Neural cell (in vitro differentiated cells): ENCODE measurements at regions not wholly inside any gene's neighbourhood (a gene's known extent, or its start where the extent isn't known, plus 50 kb on each side); places are given as distances from the start of the nearest gene placed in this dataset.

ENCODE experiments used
- H2AFZ ChIP-seq: fragments of 200-600, 300-800 bp; sonication (generic), shearing (Covaris generic); 2 replicates; pipeline ENCODE4 v1.6.0; 2014; ENCODE audit warnings: low read depth, mild to moderate bottlenecking, antibody characterized with exemption, low read length, moderate library complexity
- H3F3A ChIP-seq: fragments of 200-600 bp; shearing (Covaris generic); 2 replicates; pipeline ENCODE4 v1.6.1; 2016; ENCODE audit warnings: mild to moderate bottlenecking, moderate library complexity, mixed read lengths, antibody characterized with exemption, low read length; ENCODE audit not compliant: insufficient read depth, poor library complexity, severe bottlenecking
- H3K27ac ChIP-seq: fragments of 200-600, 300-800 bp; sonication (generic), shearing (Covaris generic); 2 replicates; pipeline ENCODE4 v1.5.1; 2014; ENCODE audit warnings: mild to moderate bottlenecking, low read length, moderate library complexity
- H3K27me3 ChIP-seq: fragments of 300-800, 200-600 bp; sonication (generic), shearing (Covaris generic); 2 replicates; pipeline ENCODE4 v1.6.0; 2014; ENCODE audit warnings: mild to moderate bottlenecking, low read depth, low read length, moderate library complexity; ENCODE audit not compliant: insufficient read depth
- H3K36me3 ChIP-seq: fragments of 300-800, 200-600 bp; sonication (generic), shearing (Covaris generic); 2 replicates; pipeline ENCODE4 v1.5.1; 2014; ENCODE audit warnings: mild to moderate bottlenecking, antibody characterized with exemption, low read length, moderate library complexity; ENCODE audit not compliant: insufficient read depth
- H3K4me2 ChIP-seq: fragments of 300-800, 200-600 bp; sonication (generic), shearing (Covaris generic); 2 replicates; pipeline ENCODE4 v1.6.0; 2014; ENCODE audit warnings: mild to moderate bottlenecking, low read length
- H3K4me3 ChIP-seq: fragments of 300-800, 200-600 bp; sonication (generic), shearing (Covaris generic); 2 replicates; pipeline ENCODE4 v1.5.1; 2014; ENCODE audit warnings: mild to moderate bottlenecking, low read length, moderate library complexity
- H3K79me2 ChIP-seq: fragments of 200-600 bp; shearing (Covaris generic); replicated peaks from 2 replicates; pipeline ENCODE4 v1.6.0; 2014; ENCODE audit warnings: mild to moderate bottlenecking, low read length, moderate library complexity; ENCODE audit not compliant: insufficient read depth
- H3K9ac ChIP-seq: fragments of 300-800, 200-600 bp; sonication (generic), shearing (Covaris generic); 2 replicates; pipeline ENCODE4 v1.6.1; 2016; ENCODE audit warnings: mild to moderate bottlenecking, low read length, mixed read lengths
- H3K9me2 ChIP-seq: fragments of 200-600 bp; shearing (Covaris generic); 2 replicates; pipeline ENCODE4 v1.6.1; 2016; ENCODE audit warnings: mild to moderate bottlenecking, low read length, mixed read lengths; ENCODE audit not compliant: insufficient read depth
- H3K9me3 ChIP-seq: fragments of 200-600, 300-800 bp; sonication (generic), shearing (Covaris generic); 2 replicates; pipeline ENCODE4 v1.6.1; 2016; ENCODE audit warnings: mild to moderate bottlenecking, mixed run types, low read length, moderate library complexity, mixed read lengths
- H4K20me1 ChIP-seq: fragments of 200-600 bp; shearing (Covaris generic); 2 replicates; pipeline ENCODE4 v1.6.1; 2016; ENCODE audit warnings: mild to moderate bottlenecking, mixed run types; ENCODE audit not compliant: insufficient read depth
- EP300 ChIP-seq: fragments of 450-650 bp; conservative IDR thresholded peaks from 2 replicates; pipeline ENCODE4 v1.6.1; 2014; ENCODE audit warnings: antibody characterized with exemption, mild to moderate bottlenecking, moderate library complexity; ENCODE audit not compliant: poor library complexity, severe bottlenecking
- EZH2 ChIP-seq: fragments of 200-600, 300-800 bp; shearing (Covaris generic), sonication (generic); IDR thresholded peaks from 2 replicates; pipeline ENCODE4 v1.6.1; 2014; ENCODE audit warnings: antibody characterized with exemption, low read length, borderline replicate concordance, mild to moderate bottlenecking; ENCODE audit not compliant: insufficient read depth, poor library complexity, severe bottlenecking
- MXI1 ChIP-seq: fragments of 450-650 bp; conservative IDR thresholded peaks from 2 replicates; pipeline ENCODE4 v1.6.1; 2014; ENCODE audit warnings: antibody characterized with exemption, mild to moderate bottlenecking; ENCODE audit not compliant: poor library complexity, severe bottlenecking
- POLR2AphosphoS5 ChIP-seq: IDR thresholded peaks from 2 replicates; pipeline ENCODE4 v1.6.1; 2012
- RAD21 ChIP-seq: fragments of 450-650 bp; conservative IDR thresholded peaks from 2 replicates; pipeline ENCODE4 v1.6.1; 2014; ENCODE audit warnings: antibody characterized with exemption, mild to moderate bottlenecking, moderate library complexity
- SMC3 ChIP-seq: fragments of 450-650 bp; conservative IDR thresholded peaks from 2 replicates; pipeline ENCODE4 v1.6.1; 2014; ENCODE audit warnings: antibody characterized with exemption, mild to moderate bottlenecking, moderate library complexity; ENCODE audit not compliant: poor library complexity
- TAF1 ChIP-seq: IDR thresholded peaks from 2 replicates; pipeline ENCODE4 v1.6.1; 2012; ENCODE audit warnings: low read depth
- TF ChIP-seq, protein P1 (sequence below): IDR thresholded peaks from 2 replicates; pipeline ENCODE4 v1.6.1; 2012; ENCODE audit warnings: borderline replicate concordance
- TF ChIP-seq, protein P2 (sequence below): fragments of 450-650 bp; IDR thresholded peaks from 2 replicates; pipeline ENCODE4 v1.5.1; 2014; ENCODE audit warnings: antibody characterized with exemption, mild to moderate bottlenecking, moderate library complexity; ENCODE audit not compliant: poor library complexity, severe bottlenecking

DNA sequence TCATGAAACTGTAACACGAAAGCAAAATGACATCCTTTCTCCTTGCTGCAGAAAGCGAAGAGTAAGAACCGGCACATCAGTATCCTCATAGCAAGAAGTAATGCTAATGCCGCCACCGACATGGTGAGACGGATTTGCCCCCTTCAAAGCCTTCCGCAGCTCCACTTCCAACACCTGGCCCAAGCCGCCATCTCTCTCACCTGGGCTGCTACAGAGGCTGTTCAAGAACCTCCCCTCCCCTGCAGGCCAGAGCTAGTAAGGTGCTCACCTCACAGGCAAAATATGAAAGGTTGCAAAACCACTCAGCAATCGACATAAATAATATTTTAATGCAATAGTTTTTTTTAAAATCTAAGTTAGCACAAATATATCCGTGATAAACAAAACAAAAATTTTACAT lies 123.9 kb upstream of the FRMD4A start:
- Histone ChIP-seq H2AFZ (no peak overlapping the region), H3K27ac (no peak overlapping the region), H3K36me3 (no peaks in the 10 kb centered on the region), H3K4me3 (no peak overlapping the region), H3K27me3 (no peaks in the 10 kb centered on the region), H3K9ac (no peak overlapping the region), H4K20me1 (no peaks in the 10 kb centered on the region), H3K9me2 (no peaks in the 10 kb centered on the region), H3K4me2 (no peak overlapping the region), H3K79me2 (no peaks in the 10 kb centered on the region), H3F3A (no peaks in the 10 kb centered on the region), H3K9me3 (no peaks in the 10 kb centered on the region)
- no peak for TF ChIP-seq TAF1
- TF ChIP-seq, protein P1, sequence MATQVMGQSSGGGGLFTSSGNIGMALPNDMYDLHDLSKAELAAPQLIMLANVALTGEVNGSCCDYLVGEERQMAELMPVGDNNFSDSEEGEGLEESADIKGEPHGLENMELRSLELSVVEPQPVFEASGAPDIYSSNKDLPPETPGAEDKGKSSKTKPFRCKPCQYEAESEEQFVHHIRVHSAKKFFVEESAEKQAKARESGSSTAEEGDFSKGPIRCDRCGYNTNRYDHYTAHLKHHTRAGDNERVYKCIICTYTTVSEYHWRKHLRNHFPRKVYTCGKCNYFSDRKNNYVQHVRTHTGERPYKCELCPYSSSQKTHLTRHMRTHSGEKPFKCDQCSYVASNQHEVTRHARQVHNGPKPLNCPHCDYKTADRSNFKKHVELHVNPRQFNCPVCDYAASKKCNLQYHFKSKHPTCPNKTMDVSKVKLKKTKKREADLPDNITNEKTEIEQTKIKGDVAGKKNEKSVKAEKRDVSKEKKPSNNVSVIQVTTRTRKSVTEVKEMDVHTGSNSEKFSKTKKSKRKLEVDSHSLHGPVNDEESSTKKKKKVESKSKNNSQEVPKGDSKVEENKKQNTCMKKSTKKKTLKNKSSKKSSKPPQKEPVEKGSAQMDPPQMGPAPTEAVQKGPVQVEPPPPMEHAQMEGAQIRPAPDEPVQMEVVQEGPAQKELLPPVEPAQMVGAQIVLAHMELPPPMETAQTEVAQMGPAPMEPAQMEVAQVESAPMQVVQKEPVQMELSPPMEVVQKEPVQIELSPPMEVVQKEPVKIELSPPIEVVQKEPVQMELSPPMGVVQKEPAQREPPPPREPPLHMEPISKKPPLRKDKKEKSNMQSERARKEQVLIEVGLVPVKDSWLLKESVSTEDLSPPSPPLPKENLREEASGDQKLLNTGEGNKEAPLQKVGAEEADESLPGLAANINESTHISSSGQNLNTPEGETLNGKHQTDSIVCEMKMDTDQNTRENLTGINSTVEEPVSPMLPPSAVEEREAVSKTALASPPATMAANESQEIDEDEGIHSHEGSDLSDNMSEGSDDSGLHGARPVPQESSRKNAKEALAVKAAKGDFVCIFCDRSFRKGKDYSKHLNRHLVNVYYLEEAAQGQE = no peak

DNA sequence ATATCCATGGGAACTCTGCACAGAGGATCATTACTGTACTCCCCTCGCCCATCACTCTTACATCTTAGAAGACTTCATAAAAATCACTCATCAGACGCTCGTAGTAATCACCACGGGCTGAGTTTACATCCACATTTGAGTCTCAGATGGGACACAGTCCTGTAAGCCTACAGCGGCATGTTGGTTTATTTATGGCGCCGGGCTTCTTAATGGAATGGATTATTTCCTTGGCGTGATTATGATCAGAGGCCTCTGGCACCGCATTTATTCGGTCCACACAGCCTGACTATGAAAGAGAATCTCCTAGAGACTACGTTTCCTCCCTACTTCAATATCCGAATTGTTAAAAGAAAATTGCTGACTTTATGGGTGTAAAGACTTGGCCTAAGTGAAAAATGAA lies 123.5 kb upstream of the FRMD4A start:
- H3K36me3 ChIP-seq = no peaks in the 10 kb centered on the region
- H3K9me2 ChIP-seq = no peaks in the 10 kb centered on the region
- no peaks in the 10 kb centered on the region for H3K27me3 ChIP-seq
- H4K20me1 ChIP-seq = no peaks in the 10 kb centered on the region
- no peaks in the 10 kb centered on the region for H3F3A ChIP-seq
- no peaks in the 10 kb centered on the region for H3K9me3 ChIP-seq
- H3K4me2 ChIP-seq = no peak overlapping the region
- TF ChIP-seq RAD21 (no peak), SMC3 (no peak), POLR2AphosphoS5 (no peak), EZH2 (no peak), MXI1 (no peak), TAF1 (no peak), EP300 (no peak)
- TF ChIP-seq, protein P1 = no peak
- TF ChIP-seq, protein P2, sequence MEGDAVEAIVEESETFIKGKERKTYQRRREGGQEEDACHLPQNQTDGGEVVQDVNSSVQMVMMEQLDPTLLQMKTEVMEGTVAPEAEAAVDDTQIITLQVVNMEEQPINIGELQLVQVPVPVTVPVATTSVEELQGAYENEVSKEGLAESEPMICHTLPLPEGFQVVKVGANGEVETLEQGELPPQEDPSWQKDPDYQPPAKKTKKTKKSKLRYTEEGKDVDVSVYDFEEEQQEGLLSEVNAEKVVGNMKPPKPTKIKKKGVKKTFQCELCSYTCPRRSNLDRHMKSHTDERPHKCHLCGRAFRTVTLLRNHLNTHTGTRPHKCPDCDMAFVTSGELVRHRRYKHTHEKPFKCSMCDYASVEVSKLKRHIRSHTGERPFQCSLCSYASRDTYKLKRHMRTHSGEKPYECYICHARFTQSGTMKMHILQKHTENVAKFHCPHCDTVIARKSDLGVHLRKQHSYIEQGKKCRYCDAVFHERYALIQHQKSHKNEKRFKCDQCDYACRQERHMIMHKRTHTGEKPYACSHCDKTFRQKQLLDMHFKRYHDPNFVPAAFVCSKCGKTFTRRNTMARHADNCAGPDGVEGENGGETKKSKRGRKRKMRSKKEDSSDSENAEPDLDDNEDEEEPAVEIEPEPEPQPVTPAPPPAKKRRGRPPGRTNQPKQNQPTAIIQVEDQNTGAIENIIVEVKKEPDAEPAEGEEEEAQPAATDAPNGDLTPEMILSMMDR = no peak
- H3K4me3 ChIP-seq = no peak overlapping the region
- H3K27ac ChIP-seq = no peak overlapping the region
- H3K79me2 ChIP-seq = no peaks in the 10 kb centered on the region
- no peak overlapping the region for H3K9ac ChIP-seq
- no peak overlapping the region for H2AFZ ChIP-seq
